ENCODE measurements at regions not wholly inside any gene's neighbourhood (a gene's known extent, or its start where the extent isn't known, plus 50 kb on each side); places are given as distances from the start of the nearest gene placed in this dataset.

- no peak for TF ChIP-seq POLR2AphosphoS5 (IDR thresholded peaks at IDR 0.05; ENCODE audit: low read depth, low read length)
- TF ChIP-seq TAF1 (IDR thresholded peaks at IDR 0.05; ENCODE audit: low read depth, low read length) = no peak
- TF ChIP-seq POLR2A (IDR thresholded peaks at IDR 0.05; ENCODE audit: low read depth, low read length) = no peak
- no peak for TF ChIP-seq SPI1 (IDR thresholded peaks at IDR 0.05; ENCODE audit: low read depth, low read length)
- no peak for TF ChIP-seq POU2F2 (IDR thresholded peaks at IDR 0.05; ENCODE audit: low read depth, low read length)
- TF ChIP-seq PAX5 (IDR thresholded peaks at IDR 0.05; ENCODE audit: insufficient read depth, low read length, severe bottlenecking) = no peak
Observed at GRCh38 chr4:140309124-140309870, 64.1 kb upstream of the SCOC start.

Measured in GM12891 (cell line).